ENCODE measurements at regions not wholly inside any gene's neighbourhood (a gene's known extent, or its start where the extent isn't known, plus 50 kb on each side); places are given as distances from the start of the nearest gene placed in this dataset.

- DNase-seq (ENCODE audit: low read depth in 4 of 6, low spot score in 6 of 6) = no peak
- H3K4me1 ChIP-seq (ENCODE audit: control insufficient read depth, insufficient read depth, low read length) = no peaks in the 10 kb centered on the region
- no peak overlapping the region for H3K27ac ChIP-seq (ENCODE audit: low read depth, low read length)
- 100% methylated on average over 1 of the region's 4 CpGs for WGBS (ENCODE audit: insufficient coverage)
- no peaks in the 10 kb centered on the region for H3K9me3 ChIP-seq (ENCODE audit: control insufficient read depth, insufficient read depth, low read length)
- no peaks in the 10 kb centered on the region for H3K36me3 ChIP-seq (ENCODE audit: control insufficient read depth, insufficient read depth, low read length)
- H3K4me3 ChIP-seq (ENCODE audit: low read depth, low read length) = no peak overlapping the region
- H3K27me3 ChIP-seq (ENCODE audit: control insufficient read depth, insufficient read depth, low read length) = no peaks in the 10 kb centered on the region
These were observed 2441.0 kb downstream of the PCDH7 start for GRCh38 chr4:33161202-33161601.

- no peaks in the 10 kb centered on the region for H3K27me3 ChIP-seq (ENCODE audit: control insufficient read depth, insufficient read depth, low read length)
- no peaks in the 10 kb centered on the region for H3K36me3 ChIP-seq (ENCODE audit: control insufficient read depth, insufficient read depth, low read length)
- no peak overlapping the region for H3K4me3 ChIP-seq (ENCODE audit: low read depth, low read length)
- H3K4me1 ChIP-seq (ENCODE audit: control insufficient read depth, insufficient read depth, low read length) = no peaks in the 10 kb centered on the region
- no peaks in the 10 kb centered on the region for H3K9me3 ChIP-seq (ENCODE audit: control insufficient read depth, insufficient read depth, low read length)
- no peak overlapping the region for H3K27ac ChIP-seq (ENCODE audit: low read depth, low read length)
- no peak for DNase-seq (ENCODE audit: low read depth in 4 of 6, low spot score in 6 of 6)
These were observed 2442.0 kb downstream of the PCDH7 start for GRCh38 chr4:33162122-33162521.

GRCh38 chr4:33171873-33172525 is 2451.8 kb downstream of the PCDH7 start:
- Histone ChIP-seq H3K4me1 (ENCODE audit: control insufficient read depth, insufficient read depth, low read length) (no peaks in the 10 kb centered on the region), H3K27ac (ENCODE audit: low read depth, low read length) (no peak overlapping the region), H3K27me3 (ENCODE audit: control insufficient read depth, insufficient read depth, low read length) (no peaks in the 10 kb centered on the region), H3K36me3 (ENCODE audit: control insufficient read depth, insufficient read depth, low read length) (no peaks in the 10 kb centered on the region), H3K4me3 (ENCODE audit: low read depth, low read length) (no peak overlapping the region), H3K9me3 (ENCODE audit: control insufficient read depth, insufficient read depth, low read length) (no peaks in the 10 kb centered on the region)
- DNase-seq (ENCODE audit: low read depth in 4 of 6, low spot score in 6 of 6) = peak in 1 of 6 donors; percentile 5
- WGBS (ENCODE audit: insufficient coverage) = no CpG with 5 or more reads among the region's 1 CpG

GRCh38 chr4:33176566-33176965 is 2456.4 kb downstream of the PCDH7 start:
- Histone ChIP-seq H3K36me3 (ENCODE audit: control insufficient read depth, insufficient read depth, low read length) (no peaks in the 10 kb centered on the region), H3K27ac (ENCODE audit: low read depth, low read length) (no peak overlapping the region), H3K4me1 (ENCODE audit: control insufficient read depth, insufficient read depth, low read length) (no peaks in the 10 kb centered on the region), H3K9me3 (ENCODE audit: control insufficient read depth, insufficient read depth, low read length) (peaks cover 1% of the 10 kb centered on the region), H3K27me3 (ENCODE audit: control insufficient read depth, insufficient read depth, low read length) (no peaks in the 10 kb centered on the region), H3K4me3 (ENCODE audit: low read depth, low read length) (no peak overlapping the region)
- peak in 2 of 6 donors; percentile 7 to 24 for DNase-seq (ENCODE audit: low read depth in 4 of 6, low spot score in 6 of 6)
- no CpG with 5 or more reads among the region's 1 CpG for WGBS (ENCODE audit: insufficient coverage)

GRCh38 chr4:33184657-33185290 is 2464.6 kb downstream of the PCDH7 start:
- no peak overlapping the region for H3K27ac ChIP-seq (ENCODE audit: low read depth, low read length)
- H3K9me3 ChIP-seq (ENCODE audit: control insufficient read depth, insufficient read depth, low read length) = peaks cover 1% of the 10 kb centered on the region
- no peaks in the 10 kb centered on the region for H3K36me3 ChIP-seq (ENCODE audit: control insufficient read depth, insufficient read depth, low read length)
- H3K27me3 ChIP-seq (ENCODE audit: control insufficient read depth, insufficient read depth, low read length) = no peaks in the 10 kb centered on the region
- no CpG with 5 or more reads among the region's 2 CpGs for WGBS (ENCODE audit: insufficient coverage)
- H3K4me1 ChIP-seq (ENCODE audit: control insufficient read depth, insufficient read depth, low read length) = no peaks in the 10 kb centered on the region
- no peak overlapping the region for H3K4me3 ChIP-seq (ENCODE audit: low read depth, low read length)
- peak in 1 of 6 donors; percentile 36 for DNase-seq (ENCODE audit: low read depth in 4 of 6, low spot score in 6 of 6)

DNA sequence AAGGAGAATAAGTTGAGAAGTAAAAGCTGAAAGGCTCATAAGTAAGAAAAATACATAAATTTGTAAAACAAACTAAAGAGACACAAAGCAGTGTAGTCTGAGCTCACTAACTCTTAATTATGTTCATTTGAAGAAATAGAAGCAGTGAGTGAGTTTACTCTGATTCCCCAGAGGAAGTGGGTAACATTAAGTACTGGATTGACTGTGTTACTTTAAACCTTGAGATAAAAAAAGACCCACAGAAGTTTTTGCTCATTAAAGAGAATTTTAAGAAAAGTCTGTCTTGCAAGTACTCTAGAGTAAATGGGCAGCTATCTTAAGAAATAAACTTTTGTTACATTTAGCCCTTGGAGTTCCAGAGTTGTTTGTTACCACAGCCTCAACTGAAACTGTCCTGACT is 2466.9 kb downstream of the PCDH7 start:
- H3K4me3 ChIP-seq (ENCODE audit: low read depth, low read length) = no peak overlapping the region
- DNase-seq (ENCODE audit: low read depth in 4 of 6, low spot score in 6 of 6) = no peak
- H3K27me3 ChIP-seq (ENCODE audit: control insufficient read depth, insufficient read depth, low read length) = no peaks in the 10 kb centered on the region
- H3K36me3 ChIP-seq (ENCODE audit: control insufficient read depth, insufficient read depth, low read length) = no peaks in the 10 kb centered on the region
- H3K27ac ChIP-seq (ENCODE audit: low read depth, low read length) = no peak overlapping the region
- H3K9me3 ChIP-seq (ENCODE audit: control insufficient read depth, insufficient read depth, low read length) = no peaks in the 10 kb centered on the region
- H3K4me1 ChIP-seq (ENCODE audit: control insufficient read depth, insufficient read depth, low read length) = no peaks in the 10 kb centered on the region

DNA sequence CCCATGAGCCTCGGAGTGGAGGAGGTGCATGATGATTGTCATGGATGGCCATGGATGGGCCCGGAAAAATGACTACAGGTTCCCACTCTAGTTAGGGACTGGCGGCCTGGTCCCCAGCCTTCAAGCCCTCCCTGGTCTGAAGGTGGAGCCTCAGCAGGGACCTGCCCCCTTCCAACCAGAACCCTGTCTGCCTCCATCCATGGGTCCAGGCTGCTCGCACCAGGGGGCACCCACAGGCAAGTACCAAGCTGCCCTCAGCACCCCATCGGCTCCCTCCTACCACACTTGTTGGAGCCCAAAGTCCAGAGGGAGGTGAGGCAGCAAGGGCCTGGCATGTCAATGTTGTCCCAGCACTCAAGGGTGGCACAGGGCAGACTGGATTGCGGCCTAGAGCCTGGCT is 2468.6 kb downstream of the PCDH7 start:
- DNase-seq (ENCODE audit: low read depth in 4 of 6, low spot score in 6 of 6) = no peak
- Histone ChIP-seq H3K4me1 (ENCODE audit: control insufficient read depth, insufficient read depth, low read length) (no peaks in the 10 kb centered on the region), H3K27ac (ENCODE audit: low read depth, low read length) (no peak overlapping the region), H3K36me3 (ENCODE audit: control insufficient read depth, insufficient read depth, low read length) (no peaks in the 10 kb centered on the region), H3K4me3 (ENCODE audit: low read depth, low read length) (no peak overlapping the region), H3K27me3 (ENCODE audit: control insufficient read depth, insufficient read depth, low read length) (no peaks in the 10 kb centered on the region), H3K9me3 (ENCODE audit: control insufficient read depth, insufficient read depth, low read length) (no peaks in the 10 kb centered on the region)
- 89% methylated on average over 6 of the region's 6 CpGs for WGBS (ENCODE audit: insufficient coverage)

GRCh38 chr4:33189169-33189568 is 2469.0 kb downstream of the PCDH7 start:
- H3K27me3 ChIP-seq (ENCODE audit: control insufficient read depth, insufficient read depth, low read length) = no peaks in the 10 kb centered on the region
- H3K4me1 ChIP-seq (ENCODE audit: control insufficient read depth, insufficient read depth, low read length) = no peaks in the 10 kb centered on the region
- DNase-seq (ENCODE audit: low read depth in 4 of 6, low spot score in 6 of 6) = no peak
- no peaks in the 10 kb centered on the region for H3K36me3 ChIP-seq (ENCODE audit: control insufficient read depth, insufficient read depth, low read length)
- no peak overlapping the region for H3K27ac ChIP-seq (ENCODE audit: low read depth, low read length)
- H3K9me3 ChIP-seq (ENCODE audit: control insufficient read depth, insufficient read depth, low read length) = no peaks in the 10 kb centered on the region
- no peak overlapping the region for H3K4me3 ChIP-seq (ENCODE audit: low read depth, low read length)
- 100% methylated on average over 1 of the region's 1 CpG for WGBS (ENCODE audit: insufficient coverage)

DNA sequence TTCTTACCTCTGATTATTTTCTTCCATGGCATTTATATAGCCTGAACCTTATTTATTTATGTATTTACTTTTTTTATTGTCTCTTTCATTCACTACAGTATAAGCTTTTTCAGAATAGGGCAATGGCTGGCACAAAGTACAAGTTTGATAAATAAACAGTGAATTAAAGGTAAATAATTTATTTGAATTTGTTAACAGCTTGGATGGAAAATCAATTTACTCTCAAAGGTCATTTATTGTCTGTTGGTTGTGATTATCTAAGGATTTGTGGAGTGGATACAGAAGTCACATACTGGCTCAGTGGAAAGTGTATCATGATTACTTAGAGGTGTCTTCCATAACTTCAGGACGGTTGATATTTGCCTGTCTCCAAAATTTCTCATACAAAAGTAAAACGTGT is 2472.9 kb downstream of the PCDH7 start:
- Histone ChIP-seq H3K36me3 (ENCODE audit: control insufficient read depth, insufficient read depth, low read length) (no peaks in the 10 kb centered on the region), H3K9me3 (ENCODE audit: control insufficient read depth, insufficient read depth, low read length) (no peaks in the 10 kb centered on the region), H3K27me3 (ENCODE audit: control insufficient read depth, insufficient read depth, low read length) (no peaks in the 10 kb centered on the region), H3K27ac (ENCODE audit: low read depth, low read length) (no peak overlapping the region), H3K4me3 (ENCODE audit: low read depth, low read length) (no peak overlapping the region), H3K4me1 (ENCODE audit: control insufficient read depth, insufficient read depth, low read length) (no peaks in the 10 kb centered on the region)
- DNase-seq (ENCODE audit: low read depth in 4 of 6, low spot score in 6 of 6) = no peak
- WGBS (ENCODE audit: insufficient coverage) = no CpG with 5 or more reads among the region's 2 CpGs

DNA sequence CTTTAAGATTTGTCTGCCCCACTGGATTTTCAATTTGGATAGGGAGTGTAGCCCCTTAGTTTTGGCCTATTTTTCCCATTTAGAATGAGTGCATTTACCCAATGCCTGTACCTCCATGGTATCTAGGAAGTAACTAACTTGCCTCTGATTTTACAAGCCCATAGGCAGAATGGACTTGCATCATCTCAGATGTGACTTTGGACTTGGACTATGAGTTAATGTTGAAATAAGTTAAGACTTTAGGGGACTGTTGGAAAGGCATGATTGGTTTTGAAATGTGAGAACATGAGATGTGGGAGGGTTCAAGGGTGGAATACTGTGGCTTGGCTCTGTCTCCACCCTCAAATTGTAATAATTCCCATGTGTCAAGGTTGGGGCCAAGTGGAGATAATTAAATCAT is 2480.2 kb downstream of the PCDH7 start:
- no peaks in the 10 kb centered on the region for H3K27me3 ChIP-seq (ENCODE audit: control insufficient read depth, insufficient read depth, low read length)
- no peaks in the 10 kb centered on the region for H3K9me3 ChIP-seq (ENCODE audit: control insufficient read depth, insufficient read depth, low read length)
- H3K36me3 ChIP-seq (ENCODE audit: control insufficient read depth, insufficient read depth, low read length) = no peaks in the 10 kb centered on the region
- no peak overlapping the region for H3K4me3 ChIP-seq (ENCODE audit: low read depth, low read length)
- no peak overlapping the region for H3K27ac ChIP-seq (ENCODE audit: low read depth, low read length)
- DNase-seq (ENCODE audit: low read depth in 4 of 6, low spot score in 6 of 6) = no peak
- H3K4me1 ChIP-seq (ENCODE audit: control insufficient read depth, insufficient read depth, low read length) = no peaks in the 10 kb centered on the region
